Right ventricle myocardium inferior (tissue), 1 donor: ENCODE measurements at regions not wholly inside any gene's neighbourhood (a gene's known extent, or its start where the extent isn't known, plus 50 kb on each side); places are given as distances from the start of the nearest gene placed in this dataset.

Experiments
- ATAC-seq: fragments of 200-7000 bp; cut with Tn5 transposase; one replicate; pipeline ENCODE4 v1.9.1; 2020; ENCODE audit warnings: mild to moderate bottlenecking, moderate library complexity
- DNase-seq: peaks from one replicate; pipeline ENCODE4 v3.0.0; 2021; ENCODE audit errors: missing footprints
- intact Hi-C: fragments of 100-400 bp; cut with DNase I; formaldehyde crosslinking; loops from one replicate; pipeline ENCODE4 v1.11.0; 2022
- donor health status: DM: no; HTN: yes; CAD: no; lungs with severe emphysema.

DNA sequence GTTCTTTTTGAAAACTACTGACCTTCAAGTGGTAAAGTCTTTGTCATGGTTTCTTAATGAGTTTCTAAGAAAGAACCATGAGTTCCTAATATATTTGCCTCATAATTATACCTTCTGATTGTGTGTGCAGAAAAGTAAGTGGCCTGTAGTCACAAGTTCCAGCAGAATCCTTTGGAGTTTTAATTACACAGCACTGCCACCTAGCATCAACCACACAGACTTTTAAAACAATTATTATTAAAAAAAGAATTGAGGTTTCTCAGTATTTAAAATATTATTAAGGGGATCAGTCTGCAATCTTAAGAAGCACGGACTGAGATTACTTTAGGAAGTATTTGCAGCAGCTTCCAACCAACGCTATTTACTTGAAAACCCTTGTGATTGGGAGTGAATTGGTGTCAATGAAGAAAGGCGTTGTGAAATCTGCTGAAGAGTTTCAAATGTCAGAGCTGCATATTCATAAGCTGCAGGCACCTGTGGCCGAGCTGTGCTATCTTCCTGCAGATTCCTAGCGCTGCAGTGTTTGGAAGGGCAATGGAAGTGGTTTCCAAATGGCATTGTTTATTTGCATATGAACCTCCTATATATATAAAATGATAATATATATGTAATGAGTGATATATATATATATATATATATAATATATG lies 1074.2 kb upstream of the WWC1 start:
- ATAC-seq (no peak), DNase-seq (no peak)
- intact Hi-C loops, result no loop called here

DNA sequence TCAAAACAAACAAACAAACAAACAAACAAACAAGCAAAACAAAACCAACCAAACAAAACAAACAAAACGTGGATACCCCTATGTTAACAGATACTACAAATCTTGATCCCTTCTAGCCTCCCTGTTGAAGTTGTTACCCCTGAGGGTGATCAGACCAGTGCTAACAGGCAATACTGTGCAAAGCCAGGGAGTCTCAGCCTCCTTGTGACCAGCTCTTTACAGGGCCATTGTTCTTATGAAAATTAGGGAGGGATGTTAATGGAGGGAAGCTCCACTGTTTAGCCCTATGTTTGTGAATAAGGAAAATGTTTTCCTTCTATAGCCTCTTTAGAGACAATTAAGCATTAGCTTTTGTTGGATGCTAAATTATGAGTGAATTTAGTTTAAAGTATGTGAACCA lies 1072.1 kb upstream of the WWC1 start:
- intact Hi-C loops, result no loop called here
- no peak for DNase-seq
- ATAC-seq, result no peak

DNA sequence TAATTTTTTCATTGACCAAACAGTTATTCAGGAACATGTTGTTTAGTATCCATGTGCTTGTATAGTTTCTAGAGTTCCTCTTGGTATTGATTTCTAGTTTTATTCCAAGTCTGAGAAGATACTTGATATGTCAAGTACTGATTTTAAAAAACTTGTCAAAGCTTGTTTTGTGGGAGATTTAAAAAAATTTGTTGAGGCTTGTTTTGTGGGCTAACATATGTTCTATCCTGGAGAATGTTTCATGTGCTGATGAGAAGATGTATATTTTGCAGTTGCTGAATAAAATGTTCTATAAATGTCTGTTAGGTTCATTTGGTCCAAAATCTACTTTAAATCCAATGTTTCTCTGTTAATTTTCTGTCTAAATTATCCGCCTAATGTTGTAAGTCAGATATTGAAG lies 1065.1 kb upstream of the WWC1 start:
- intact Hi-C loops, result no loop called here
- no peak for ATAC-seq
- no peak for DNase-seq

DNA sequence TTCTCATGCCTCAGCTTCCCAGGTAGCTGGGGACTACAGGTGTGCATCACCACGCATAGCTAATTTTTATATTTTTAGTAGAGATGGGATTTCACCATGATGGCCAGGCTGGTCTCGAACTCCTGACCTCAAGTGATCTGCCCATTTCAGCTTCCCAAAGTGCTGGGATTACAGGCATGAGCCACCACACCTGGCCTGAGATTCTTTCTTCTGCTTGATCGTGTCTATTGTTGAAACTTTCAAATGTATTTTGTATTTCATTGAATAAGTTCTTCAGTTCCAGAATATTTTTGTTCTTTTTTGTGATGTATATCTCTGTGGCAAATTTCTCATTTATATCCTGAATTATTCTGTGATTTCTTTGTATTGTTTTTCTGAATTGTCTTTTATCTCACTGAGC lies 1063.3 kb upstream of the WWC1 start:
- DNase-seq, result no peak
- no peak for ATAC-seq
- intact Hi-C loops, result no loop called here

DNA sequence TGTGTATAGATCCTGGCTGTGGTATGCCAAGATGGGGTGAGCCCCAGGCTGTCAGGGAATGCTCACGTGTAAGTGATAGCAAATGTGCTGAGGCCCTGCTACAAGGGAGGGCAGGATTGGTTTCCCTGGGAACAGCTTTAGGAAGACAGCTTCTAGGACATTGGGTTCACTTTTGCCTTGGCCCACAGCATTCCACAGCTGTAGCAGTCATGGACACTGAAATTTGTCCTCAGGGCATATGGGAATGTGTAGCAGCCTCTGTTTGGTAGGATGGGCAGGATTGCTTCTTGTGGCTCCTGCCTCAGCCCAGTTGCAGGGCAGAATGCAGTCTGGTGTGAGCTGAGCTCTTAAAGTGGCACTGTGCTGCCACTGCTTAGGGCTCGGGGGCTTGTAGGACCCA lies 1061.7 kb upstream of the WWC1 start:
- intact Hi-C loops, result no loop called here
- ATAC-seq, result no peak

DNA sequence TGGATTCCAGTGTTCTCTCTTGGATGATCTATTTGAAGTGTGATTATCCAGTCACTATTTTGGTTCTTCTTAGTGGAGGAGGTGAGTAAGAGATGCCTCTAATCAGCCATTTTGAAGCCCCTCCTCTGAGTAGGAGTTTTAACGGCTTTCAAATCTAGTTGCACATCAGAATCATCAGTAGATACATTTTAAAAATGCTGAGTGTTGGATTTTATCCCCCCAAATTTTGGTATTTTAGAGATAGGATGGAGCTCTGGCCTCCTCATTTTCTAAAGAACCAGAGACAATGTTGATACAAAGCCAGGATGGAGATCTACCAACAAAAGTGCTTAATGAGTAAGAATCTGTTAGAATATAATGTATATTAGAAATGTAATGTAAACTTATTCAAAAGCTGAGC lies 1061.0 kb upstream of the WWC1 start:
- DNase-seq, result no peak
- ATAC-seq, result no peak
- intact Hi-C loops, result no loop called here

More for the DNA sequence above, 1061.7 kb upstream of the WWC1 start:
- no peak for DNase-seq

DNA sequence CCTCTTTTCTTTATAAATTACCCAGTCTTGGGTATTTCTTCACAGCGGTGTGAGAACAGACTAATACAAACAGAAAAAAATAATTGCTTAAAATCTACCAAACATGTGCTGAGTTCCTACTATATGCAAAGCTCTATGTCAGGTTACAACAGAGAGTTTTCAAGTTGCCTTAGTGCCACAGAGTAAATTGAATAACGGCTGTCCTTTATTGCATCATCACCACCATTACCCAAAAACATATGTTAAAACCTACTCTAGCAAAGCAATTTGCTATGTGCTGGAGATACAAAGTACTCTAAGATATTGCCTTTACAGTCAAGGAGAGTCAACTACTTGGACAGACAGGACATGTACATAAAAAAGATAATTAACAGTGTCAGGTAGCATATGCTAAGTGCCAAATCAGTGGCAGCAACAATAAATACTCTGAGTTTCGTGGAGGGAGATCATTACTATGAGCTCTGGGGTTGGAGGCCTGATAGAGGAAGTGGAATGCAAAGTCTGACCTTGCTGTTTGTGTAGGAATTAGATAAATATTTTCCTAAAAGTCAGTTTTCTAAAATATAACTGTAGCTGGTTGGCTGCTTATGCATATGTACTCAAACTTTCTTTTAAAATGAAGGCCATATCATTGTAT lies 1058.7 kb upstream of the WWC1 start:
- ATAC-seq, result no peak
- intact Hi-C loops, result no loop called here
- no peak for DNase-seq

DNA sequence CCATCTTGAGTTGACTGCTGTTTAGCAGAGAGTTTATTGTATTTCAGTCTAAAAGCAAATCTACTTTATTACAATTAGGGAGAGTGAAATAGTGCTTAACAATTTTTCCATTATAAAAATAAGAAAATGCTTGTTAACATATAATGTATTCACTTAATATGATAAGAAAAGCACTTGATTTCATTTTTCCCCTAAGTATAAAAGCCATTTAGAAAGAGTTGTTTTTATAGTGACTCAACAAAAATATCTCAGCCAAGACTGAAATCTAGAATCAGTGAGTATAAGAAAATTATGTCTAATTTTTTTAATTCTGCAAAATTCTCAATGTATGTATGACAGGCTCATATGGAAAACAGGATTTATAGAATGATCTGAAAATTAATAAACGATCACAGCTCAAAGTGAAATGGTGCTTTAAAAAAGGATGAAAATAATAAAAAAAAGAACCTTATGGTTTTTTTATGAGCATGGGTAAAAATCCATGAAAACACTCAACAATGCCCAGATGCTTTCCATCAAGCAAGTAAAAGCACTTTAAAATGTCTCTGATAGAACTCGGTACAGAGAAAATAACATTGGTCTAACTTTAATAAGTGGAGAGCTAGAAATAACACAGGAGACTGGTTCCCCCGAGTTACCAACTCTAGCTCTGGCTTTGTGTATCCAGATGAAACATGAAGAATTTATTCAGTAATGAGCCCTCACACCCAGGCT lies 1057.8 kb upstream of the WWC1 start:
- DNase-seq (no peak), ATAC-seq (no peak)
- intact Hi-C loops, result no loop called here

DNA sequence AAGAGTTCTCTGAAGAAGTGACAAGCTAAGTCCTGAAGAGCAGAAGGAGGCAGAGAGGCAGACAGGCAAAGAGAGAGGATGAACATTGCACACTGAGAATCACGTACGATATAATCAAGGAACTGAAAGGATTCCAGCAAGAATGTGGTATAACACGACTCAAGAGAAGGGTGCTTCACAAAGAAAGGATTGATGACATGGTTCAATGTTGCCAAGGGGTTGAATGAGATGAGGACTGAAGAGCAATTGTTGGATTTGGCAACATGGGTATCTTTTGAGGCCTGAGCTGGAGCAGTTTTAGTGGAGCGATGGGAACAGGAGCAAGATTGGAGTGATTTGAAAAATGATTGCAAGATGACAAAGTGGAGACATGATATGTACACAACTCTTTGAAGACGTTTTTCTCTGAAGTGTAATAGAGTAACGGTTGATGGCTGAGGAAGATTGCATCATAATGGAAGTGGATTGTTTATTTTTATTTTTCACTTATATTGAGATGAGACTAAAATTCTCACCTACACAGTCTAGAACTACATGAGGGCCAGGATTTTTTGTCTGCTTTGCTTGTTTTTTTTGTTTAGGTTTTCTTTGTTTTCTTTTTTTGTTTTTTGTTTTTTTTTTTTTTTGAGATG lies 1049.9 kb upstream of the WWC1 start:
- intact Hi-C loops, result no loop called here
- ATAC-seq (no peak), DNase-seq (no peak)

DNA sequence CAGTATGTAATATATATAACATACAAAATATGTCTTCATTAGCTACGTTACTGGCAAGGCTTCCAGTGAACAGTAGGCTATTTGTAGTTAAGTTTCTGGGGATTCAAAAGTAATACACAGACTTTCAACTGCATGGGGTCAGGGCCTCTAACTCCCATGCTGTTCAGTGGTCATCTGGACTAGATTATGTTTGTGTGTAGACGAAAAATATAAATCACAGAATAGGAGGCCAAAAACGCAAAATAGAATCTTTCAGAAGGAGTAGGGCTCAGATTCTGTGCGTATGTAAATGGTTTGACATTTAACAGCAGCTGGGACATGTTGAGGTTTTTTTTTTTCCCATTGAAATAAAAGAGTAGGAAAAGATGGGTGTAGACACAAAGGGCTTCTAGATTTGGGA lies 1048.7 kb upstream of the WWC1 start:
- intact Hi-C loops, result no loop called here
- DNase-seq (no peak), ATAC-seq (no peak)

DNA sequence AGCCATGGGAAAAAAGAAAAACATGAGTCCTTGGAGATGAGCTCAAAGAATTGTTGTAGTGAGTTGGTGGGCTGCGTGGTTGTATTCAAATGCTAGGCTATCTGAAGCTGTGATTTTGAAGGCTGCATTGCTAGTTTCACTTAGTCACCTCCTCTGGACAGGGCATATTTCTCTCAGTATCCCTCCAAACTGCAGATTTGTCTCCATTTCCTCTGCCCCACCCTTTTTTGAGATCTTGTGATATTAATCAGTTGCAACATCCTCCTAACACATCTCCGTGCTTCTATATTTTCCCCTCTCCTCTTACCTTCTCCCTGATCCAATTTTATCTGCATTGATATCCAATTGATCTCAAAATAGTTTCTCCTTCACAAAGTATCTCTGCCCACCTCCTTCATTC lies 1048.0 kb upstream of the WWC1 start:
- intact Hi-C loops, result no loop called here
- no peak for DNase-seq
- ATAC-seq, result no peak

DNA sequence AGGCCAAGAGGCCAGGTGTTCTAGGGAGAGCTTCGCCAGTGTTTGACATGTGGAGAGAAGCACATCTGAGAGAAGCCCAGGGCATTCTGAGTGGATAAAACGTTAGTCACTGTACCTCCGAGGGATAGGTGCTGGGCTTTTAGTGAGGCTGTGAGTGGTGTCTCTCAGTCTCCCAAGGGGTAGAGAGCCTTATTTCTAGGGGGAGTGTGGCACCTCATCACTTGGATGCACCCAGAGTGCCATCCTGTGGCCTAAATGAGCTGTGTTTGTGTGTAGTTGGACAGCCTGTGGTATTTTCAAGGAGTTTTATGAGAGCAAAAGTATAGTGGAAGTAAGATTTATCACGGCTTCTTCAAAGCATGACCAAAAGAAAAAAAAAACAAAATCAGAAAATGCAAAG lies 1046.9 kb upstream of the WWC1 start:
- no peak for DNase-seq
- no peak for ATAC-seq
- intact Hi-C loops, result no loop called here

DNA sequence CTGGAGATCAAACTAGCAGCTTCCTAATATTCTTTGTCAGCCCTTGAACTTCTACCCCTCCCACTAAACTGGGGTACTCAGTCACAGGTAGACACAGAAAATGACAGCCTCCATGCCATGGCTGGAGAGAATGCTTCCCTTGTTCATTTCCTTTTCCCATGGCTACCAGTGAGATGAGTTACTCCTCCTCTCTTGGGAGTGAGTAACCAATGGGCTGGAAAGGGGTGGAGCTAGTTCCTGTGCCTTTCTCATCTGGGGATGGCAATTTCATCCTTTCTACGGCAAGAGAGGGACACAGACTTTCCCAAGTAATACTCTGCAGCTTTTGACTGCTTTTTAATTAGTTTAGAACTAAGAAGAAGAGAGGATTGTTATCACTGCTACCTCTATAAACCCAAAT lies 1045.6 kb upstream of the WWC1 start:
- intact Hi-C loops, result no loop called here
- DNase-seq (no peak), ATAC-seq (no peak)

DNA sequence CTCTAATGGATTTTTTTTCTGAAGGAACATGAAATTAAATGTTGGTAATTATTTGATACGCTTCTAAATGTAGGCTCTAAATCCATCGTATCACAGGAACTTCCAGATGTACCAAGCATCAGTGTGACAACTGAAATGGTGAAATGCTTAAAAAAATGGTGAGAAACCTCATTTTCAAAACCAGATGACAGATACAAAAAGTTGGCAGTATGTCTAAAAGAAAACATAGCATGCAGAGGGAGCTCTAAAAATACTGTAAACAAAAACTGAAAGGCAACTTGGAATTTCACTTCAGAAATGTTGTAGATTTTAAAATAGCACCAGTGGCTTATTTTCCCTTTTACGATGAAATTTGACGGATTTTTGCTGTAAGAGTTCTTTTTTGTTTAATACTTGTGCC lies 1043.6 kb upstream of the WWC1 start:
- intact Hi-C loops, result no loop called here

DNA sequence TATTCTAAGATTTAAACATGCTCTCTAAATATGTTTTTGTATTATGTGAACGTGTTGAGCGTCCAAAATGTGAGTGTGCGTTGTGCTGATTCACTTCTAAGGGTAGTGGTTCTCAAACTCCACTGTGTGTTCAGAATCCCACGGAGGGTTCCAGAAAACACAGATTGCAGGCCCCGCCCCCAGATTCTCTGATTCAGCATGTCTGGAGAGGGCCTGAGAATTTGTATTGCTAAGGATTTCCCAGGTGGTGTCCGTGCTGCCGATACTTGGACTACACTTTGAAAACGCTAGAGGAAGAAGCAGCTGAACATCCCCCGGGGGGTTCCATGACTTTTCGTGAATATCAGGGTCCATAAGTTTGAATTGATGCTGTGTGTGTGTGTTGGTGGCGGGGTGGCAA lies 1043.2 kb upstream of the WWC1 start:
- ATAC-seq (no peak), DNase-seq (no peak)
- intact Hi-C loops, result no loop called here

More for the DNA sequence above, 1043.6 kb upstream of the WWC1 start:
- no peak for DNase-seq
- ATAC-seq, result no peak

DNA sequence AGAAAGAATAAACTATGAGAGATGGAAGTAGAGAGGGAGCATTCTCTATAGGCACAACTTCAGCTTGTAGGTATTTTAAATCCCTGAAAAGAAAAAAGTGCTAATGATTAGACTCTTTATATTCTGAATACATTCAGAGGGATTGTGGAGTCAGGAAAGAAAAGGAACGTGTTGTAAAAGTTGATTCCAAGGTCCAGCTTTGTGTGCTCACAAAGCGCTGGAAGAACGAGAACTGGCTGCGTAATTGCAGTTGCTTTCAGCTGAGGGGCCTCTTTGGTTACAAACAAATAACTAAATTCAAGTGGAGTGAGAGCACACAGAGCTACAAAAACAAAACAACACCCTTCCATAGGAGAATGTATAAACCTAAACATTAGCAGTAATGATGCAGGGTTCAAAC lies 1040.4 kb upstream of the WWC1 start:
- no peak for ATAC-seq
- DNase-seq, result no peak
- intact Hi-C loops, result no loop called here

DNA sequence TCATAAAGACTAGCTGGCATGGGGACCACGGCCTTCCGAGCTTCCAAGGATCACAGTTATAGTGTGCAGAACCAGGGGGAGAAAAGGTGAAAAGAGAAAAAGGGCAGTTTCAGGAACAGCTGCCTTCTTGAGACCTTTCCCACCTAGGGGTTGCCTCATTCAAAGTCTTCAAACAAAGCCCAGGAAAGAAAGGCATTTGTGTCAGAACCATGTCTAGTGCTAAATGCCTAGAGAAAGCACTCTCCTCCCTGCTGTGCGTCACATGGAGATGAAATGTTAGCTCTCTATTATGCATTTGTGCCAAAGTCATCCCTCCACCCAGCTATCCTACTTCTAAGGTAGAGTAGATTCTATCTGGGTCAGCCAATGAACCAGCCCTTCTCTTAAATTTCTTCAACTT lies 1037.3 kb upstream of the WWC1 start:
- no peak for DNase-seq
- intact Hi-C loops, result no loop called here
- ATAC-seq, result no peak

DNA sequence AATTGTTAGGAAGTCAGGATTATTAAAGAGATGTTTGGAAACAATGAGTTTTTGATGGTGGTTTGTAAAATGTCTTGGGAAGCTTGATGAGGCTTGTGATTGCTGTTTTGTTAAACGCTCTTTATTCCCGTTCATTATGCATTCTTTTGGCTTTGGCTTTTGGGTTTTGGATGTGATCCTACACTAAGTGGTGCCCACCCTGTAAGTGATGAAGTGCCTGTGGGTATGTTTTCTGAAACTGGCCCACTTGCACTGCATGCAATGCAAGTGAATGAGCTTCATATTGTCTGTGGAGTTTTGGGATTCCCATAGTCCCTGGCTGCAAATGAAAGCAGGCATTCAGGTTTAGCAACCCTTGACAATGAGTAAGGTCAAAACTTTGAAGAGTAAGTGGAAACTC lies 1035.5 kb upstream of the WWC1 start:
- no peak for ATAC-seq
- no peak for DNase-seq
- intact Hi-C loops, result no loop called here

DNA sequence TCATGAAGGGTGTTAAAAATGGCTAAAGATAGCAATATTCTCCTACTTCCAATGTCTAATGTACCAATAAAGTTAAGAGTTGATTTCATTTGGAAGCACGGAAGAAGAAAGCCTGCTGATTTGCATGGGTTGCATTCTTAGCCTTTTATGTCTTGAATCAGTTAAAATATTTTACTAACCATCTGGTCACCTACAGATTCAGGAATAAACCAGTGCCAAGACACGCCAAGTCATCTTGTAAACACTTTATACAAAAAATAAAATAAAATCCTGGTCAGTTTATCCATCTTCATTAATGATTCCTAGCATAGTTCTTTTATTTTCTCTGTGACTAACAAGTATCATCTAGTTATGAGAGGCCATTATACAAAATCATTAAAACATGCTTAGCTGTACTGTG lies 1031.6 kb upstream of the WWC1 start:
- intact Hi-C loops, result no loop called here
- no peak for ATAC-seq
- DNase-seq, result no peak
